GM18498 (cell line): ENCODE measurements at regions not wholly inside any gene's neighbourhood (a gene's known extent, or its start where the extent isn't known, plus 50 kb on each side); places are given as distances from the start of the nearest gene placed in this dataset.
A peak's percentile ranks its signal among the peaks of the same experiment; 100 is the strongest.
"Not testable (repeated sequence)": the region's sequence is repeated elsewhere in the genome, so short reads cannot be mapped to it uniquely, and the experiment has no call there.

Source experiments
- ATAC-seq: cut with Tn5 transposase; IDR thresholded peaks from one replicate; pipeline ENCODE4 v1.9.1; 2021; ENCODE audit warnings: mild to moderate bottlenecking, moderate library complexity; ENCODE audit not compliant: unreplicated experiment

DNA sequence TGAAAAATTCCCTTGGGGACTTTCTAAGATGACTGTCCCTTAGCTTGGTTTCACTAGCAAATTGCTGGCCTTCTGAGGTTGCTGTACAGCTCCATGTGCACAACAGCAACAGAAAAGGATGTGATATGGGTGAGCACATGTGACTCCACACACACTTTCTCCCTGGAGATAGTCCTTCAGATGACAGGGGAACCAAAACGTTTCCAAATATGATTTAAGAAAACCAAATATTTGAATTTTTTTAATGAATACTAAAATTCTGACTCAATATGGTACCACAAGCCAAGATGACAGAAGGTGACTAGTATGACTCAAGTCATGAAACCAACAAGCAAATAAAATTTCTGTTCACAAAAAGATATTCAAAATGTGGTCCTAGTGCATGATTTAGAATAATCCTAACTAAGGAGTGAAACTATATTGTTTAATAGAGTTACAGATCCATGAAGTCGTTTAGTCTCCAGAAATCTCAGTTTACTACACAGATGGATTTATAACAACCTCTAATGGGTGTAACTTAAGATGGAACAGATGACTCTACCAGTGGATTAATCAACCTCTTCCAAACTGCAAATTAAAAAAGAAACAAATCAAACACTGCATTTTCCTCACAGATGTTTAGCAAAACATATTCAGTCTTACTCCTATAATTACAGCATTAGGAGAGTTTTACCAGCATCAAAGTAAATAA is 144.8 kb upstream of the PIK3R1 start:
- peak; percentile 89 for ATAC-seq

DNA sequence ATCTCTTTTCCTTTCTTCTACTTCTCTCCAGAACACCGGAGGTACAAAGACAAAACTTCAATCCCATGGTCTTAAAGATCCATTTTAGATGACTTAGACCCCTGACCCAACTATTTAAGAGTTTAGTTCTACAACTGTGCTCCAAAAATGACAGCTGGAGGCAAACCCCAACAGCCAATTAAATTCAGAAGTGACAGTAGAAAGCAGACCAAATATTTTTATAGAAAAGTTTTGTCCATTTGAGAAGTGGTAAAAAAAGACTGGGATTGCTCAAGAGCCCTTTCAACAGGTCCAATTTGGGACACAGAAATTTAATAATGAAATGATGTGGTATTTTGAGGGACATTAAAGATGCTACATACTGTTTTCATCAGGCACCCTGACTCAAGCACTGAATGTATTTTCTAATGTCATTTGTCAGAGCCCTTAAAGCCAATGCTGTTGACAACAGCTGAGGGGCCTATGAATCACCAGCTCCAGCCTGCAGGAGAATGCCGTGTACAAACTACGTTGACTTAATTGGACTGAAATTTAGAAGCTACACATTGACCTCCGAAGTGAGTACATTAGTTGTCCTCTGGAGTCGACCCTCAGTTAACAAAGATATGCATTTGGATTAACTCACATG is 147.5 kb upstream of the PIK3R1 start:
- no peak for ATAC-seq

DNA sequence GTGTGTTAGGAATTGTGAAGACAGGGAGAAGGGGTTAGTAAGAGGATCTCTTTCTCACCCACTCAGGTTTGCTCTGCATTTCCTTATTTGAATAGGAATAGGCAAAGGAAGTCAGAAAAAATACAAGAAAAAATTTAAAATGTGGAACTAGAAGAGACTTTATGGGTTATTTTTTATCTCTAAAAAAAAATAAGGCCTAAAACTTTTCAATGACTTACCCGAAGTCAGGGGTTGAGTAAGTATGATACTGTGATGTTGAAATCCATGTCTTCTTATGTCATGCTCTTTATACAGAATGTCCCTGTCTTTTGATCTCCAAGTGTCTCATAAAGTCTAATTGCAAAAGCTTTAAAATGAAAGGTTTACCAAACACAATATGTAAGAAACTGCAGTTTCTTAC is 148.3 kb upstream of the PIK3R1 start:
- ATAC-seq = no peak

DNA sequence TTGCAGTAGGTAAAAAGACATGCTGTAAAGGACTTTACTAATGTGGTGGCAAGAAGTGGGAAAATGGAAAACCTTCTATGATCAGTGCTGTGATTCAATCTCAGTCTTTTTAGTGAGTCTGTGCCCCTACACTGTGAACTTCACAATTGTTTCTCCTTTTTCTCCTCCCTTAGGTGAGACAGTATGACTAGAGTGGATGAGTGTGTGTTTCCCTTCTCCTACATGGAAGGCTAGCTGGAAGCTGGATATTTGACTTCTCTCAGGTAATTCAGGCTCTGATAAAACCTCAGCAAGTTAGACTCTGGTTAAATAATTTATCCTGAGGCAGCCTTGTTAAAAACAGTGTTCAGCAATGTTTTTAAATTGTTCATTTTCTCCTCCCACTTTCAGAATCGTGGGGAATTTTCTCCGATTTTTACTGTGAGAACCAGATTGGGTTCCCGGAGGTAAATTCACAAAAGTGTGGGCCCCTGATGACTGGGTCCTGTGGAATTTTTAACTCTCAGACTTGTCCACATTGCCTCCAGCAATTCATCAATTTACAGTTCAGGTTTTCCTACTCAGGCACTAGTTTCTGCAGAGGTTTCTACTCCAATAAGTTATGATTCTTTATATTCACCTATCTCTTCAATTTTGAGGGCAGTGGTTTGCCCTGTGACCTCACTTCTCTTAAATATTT is 149.1 kb upstream of the PIK3R1 start:
- ATAC-seq = no peak

DNA sequence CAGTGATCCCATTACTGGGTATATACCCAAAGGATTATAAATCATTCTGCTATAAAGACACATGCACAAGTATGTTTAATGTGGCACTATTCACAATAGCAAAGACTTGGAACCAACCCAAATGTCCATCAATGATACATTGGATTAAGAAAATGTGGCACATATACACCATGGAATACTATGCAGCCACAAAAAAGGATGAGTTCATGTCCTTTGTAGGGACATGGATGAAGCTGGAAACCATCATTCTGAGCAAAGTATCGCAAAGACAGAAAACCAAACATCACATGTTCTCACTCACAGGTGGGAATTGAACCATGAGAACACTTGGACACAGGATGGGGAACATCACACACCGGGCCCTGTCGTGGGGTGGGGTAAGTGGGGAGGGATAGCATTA is 150.2 kb upstream of the PIK3R1 start:
- ATAC-seq = not testable (repeated sequence)

DNA sequence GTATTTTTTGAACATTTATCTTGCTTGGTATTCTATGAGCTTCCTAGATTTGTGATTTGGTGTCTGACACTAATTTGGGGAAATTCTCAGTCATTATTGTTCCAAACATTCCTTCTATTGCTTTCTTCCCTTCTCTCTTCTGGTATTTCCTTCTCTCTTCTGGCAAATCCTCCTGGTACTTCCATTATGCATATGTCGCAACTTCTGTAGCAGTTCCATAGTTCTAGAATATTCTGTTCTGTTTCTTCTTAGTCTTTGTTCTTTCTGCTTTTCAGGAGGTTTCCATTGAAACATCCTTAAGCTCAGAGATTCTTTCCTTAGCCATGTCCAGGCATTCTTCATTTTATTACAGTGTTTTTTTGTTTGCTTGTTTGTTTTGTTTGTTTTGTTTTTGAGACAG is 155.2 kb upstream of the PIK3R1 start:
- ATAC-seq = no peak

DNA sequence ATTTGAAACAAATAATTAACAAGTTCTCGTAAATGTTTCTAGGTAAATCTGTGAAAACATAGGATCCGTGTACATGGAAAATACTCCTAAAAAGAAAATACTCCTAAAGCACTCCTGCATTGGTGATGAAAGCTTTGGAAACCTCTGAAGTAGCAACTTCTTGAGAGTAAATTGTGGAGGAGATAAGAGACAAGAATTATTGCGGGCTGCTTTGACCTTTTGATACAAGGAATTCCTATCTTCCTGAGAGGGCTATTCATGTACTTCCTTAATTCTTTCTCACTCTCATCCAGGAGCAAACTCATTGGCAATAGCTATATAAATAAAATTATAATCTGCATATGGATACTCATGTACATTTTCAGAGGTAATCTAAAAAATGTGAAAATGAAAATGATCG is 158.4 kb upstream of the PIK3R1 start:
- ATAC-seq = no peak

DNA sequence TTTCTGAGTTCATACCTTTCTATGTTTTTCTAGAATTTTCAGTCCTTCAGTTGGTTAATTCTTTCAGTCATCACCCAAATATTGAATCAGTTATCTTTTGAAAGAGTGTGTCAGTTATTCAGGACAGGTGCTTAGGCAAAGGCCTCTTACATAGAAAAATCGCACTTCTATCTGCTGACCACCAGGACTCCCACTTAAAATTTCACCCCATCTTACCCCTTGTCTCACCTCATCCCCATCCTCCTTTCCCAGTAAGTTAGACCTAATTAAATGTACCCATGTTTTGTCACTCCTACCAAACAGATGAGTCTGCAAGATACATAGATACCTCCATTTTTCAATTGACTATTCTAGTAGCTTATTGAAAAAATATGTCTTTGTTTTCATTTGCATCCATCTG is 159.9 kb upstream of the PIK3R1 start:
- ATAC-seq = no peak

DNA sequence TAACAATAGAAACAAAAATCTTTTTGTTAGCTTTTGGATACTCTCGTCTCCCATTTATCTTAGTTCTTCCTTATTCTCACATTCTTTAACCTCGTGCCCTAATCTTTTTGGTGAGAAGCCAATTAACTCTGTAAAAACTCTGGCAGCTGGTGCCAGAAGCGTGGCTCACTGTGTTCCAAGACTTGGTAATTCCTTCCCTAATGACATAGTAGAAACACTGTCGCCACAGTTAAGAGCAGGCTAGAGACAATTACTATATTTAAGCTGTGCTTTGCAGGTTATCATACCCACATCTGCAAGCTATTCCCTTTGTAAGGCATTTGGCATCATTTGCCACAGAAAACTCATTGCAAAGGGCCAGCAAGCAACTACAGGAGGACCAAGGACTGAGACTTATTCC is 160.9 kb upstream of the PIK3R1 start:
- ATAC-seq = no peak

DNA sequence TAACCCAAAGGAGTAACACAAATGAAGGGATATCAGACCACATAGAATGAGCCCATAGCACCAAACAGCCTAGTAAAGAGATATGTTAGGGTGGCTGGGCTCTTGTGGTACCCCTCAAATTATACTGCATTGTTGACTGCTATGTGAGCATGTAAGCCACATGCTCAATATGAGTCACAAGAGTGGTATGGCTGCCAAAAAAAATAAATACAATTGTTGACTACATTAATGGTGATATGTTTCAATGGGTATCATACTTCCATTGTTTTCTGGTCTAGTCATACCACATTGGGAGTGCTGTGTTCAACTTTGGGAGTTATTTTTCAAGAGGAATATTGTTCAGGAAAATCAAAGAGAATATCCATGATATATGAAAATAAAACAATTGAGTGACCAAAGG is 162.4 kb upstream of the PIK3R1 start:
- no peak for ATAC-seq

DNA sequence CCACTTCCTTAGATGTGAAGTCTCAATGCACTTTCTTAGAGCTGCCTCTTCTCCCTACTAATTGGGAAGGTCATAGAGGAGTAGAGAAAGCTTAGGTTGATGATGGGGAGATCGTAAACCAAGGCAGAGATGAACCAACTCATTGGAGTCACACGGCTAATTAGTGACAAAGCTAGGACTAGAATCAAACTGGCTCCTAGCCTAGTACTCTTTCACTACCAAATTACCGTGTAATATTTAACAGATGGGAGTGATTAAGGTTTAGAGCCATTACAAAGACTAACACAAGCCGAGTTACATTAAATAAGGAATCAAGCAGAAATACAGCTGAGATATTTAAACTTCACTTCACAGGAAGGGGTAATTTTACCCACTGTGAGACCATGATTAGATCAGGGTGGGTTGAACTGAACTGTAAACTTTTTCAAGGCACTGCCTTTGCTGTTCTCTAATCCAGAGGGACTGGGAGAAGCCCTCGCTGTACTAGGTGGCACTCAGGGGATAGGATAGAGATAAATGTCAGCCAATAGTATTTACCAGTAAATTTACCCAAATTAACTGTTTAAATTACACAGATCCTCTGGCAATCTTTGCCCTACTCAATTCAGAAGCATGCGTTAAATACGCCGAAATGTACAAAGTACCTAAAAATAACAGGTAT is 166.4 kb upstream of the PIK3R1 start:
- no peak for ATAC-seq

DNA sequence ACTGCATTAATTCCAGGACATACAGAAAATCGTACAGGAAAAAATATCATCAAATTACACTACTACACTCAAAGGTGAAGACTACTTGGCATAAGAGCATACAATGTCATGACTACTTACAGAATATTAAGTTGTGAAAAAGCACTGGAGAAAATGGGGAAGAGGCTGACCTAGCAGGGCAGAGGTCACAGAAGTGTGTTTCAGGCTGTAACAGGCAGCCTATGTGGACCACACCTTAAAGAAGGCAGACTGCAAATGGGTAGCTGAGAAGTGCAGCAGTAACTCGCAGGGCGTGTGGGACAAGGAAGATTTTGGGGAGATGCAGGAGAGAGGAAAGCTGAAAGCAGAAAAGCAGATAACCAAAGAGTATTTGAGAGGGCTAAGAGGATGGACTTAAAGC is 167.0 kb upstream of the PIK3R1 start:
- no peak for ATAC-seq

DNA sequence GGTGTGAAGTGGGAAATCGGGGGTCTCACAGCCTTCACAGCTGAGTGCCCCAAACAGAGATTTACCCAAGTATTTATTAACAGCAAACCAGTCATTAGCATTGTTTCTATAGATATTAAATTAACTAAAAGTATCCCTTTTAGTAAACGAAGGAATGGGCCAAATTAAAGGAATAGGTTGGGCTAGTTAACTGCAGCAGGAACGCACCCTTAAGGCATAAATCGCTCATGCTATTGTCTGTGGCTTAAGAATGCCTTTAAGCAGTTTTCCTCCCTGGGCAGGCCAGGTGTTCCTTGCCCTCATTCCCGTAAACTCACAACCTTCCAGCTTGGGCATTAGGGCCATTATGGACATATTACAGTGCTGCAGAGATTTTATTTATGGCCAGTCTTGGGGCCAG is 167.5 kb upstream of the PIK3R1 start:
- not testable (repeated sequence) for ATAC-seq

DNA sequence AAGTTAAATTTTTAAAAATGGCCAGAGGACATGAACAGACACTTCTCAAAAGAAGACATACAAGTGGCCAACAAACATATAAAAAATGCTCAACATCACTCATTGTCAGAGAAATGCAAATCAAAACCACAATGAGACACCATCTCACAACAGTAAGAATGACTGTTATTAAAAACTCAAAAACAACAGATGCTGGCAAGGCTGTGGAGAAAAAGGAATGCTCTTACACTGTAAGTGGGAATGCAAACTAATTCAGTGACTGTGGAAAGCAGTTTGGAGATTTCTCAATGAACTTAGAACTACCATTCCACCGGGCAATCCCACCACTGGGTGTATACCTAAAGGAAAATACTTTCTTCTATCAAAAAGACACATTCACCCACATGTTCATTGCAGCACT is 168.5 kb upstream of the PIK3R1 start:
- ATAC-seq = no peak

DNA sequence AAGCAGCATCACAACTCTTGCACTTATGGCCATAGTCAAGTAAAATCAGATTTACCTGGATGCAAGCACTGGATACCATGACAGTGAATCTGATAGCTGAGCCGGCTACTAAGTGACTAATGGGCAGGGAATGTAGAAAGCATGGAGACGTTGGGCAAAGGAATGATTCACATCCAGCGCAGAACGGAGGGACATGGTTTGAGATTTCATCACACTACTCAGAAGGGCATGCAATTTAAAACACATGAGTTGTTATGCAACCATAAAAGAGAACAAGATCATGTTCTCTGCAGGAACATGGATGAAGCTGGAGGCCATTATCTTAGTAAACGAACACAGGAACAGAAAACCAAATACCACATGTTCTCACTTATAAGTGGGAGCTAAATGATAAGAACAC is 169.1 kb upstream of the PIK3R1 start:
- ATAC-seq = no peak

DNA sequence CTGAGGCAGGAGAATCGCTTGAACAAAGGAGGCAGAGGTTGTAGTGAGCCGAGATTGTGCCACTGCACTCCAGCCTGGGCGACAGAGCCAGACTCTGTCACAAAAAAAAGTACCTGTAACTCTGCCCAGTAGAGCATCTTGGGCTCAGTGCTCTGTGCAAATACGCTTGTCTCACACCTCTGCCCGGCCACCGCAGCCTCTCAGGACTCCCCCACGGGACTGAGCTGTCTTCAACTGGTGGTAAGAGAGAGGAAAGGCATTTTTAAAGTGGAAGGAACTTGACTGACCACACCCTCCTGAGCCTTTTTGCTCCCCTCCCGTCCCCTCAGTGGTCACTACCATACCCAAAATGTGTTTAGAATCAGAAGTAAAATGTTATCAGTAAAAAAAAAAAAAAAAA is 174.3 kb upstream of the PIK3R1 start:
- peak; percentile 94 for ATAC-seq

DNA sequence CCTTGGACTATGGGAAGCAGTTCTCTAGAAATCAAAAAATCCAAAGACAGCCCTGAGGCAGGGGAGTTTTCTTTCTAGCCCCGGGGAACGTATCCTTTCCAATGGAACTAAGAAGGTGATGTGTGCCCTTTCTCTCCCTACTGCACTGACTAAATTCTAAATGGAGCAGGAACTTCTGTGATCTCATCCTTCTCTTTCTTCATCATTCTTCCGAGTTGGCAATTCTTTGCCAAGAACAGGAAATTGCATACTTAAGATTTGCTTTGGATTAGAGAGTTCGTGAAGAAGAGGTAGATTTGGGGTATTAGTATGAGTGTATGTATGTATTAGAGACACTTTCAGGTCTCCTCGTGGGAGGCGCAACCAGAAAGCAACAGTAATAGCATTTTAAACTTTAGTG is 178.0 kb upstream of the PIK3R1 start:
- ATAC-seq = no peak

DNA sequence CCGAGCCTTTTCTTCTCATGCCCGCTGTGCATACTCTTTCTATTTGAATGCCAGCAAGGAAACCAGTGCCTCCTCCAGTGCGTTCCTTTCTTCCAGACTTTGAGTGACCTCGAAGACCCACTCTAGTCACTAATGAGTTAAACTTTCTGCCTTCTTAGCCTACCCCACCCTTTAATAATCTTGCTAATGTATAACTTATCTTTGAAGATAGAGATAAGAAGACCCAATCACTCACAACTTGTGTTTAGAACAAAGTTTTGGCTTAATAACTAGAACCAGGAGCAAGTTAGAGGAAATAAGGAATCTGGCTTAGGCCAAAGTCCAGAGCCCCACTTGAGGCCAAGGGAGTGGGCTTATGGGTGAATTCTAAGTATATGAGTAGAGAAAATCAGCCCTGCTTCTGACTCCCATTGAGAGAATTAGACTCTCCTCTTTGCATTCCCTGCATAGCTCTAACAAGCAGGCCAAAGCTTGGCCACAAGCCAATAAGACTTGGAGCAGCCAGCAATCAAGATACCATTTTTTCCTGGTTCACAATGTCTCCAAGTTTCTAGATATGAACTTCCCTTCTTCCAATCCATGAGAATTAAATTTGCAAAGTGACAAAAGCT is 181.5 kb upstream of the PIK3R1 start:
- ATAC-seq = no peak

DNA sequence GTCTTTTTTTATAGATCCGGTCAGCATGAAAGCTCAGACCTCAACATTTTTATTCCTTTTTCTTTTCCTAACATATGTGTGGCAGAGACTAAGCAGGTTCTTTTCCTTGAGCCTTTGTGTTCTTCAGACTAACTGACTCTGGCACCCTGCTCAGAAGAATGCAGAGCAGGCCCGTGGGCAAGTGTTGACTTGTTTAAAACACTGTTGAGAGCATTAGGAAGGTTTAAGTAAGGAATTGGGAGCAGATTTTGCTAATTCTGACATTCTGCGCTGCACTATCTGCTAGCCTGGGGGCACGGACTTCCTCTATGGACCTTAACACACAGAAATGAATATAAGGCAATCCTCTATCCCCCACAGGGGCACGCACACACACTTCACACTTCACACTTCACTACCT is 182.5 kb upstream of the PIK3R1 start:
- ATAC-seq = no peak

DNA sequence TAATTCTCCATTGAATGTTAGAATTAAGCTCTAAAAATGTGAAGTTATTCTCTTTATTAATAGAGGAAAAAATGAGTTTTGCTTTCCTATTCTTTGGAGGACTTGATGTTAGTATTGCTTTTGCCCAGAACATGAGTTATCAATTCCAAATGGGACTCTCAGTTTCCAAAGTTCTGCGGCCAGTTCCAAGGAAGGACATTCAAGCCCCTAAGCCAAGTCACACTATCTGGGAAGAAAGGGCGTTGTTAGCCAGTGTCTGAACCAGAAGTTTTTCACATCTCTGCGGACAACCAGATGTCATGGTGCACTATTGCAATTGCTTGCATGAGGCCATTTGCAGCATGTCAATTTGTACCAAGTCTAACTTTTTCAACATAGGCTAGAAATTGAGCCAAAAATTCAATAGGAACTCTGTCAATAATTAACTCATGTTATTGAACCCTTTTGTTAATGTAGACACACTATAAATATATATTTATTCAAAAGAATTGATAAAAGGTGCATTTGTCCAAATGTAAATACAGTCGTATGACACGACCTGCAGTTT is 183.3 kb upstream of the PIK3R1 start:
- ATAC-seq = no peak

DNA sequence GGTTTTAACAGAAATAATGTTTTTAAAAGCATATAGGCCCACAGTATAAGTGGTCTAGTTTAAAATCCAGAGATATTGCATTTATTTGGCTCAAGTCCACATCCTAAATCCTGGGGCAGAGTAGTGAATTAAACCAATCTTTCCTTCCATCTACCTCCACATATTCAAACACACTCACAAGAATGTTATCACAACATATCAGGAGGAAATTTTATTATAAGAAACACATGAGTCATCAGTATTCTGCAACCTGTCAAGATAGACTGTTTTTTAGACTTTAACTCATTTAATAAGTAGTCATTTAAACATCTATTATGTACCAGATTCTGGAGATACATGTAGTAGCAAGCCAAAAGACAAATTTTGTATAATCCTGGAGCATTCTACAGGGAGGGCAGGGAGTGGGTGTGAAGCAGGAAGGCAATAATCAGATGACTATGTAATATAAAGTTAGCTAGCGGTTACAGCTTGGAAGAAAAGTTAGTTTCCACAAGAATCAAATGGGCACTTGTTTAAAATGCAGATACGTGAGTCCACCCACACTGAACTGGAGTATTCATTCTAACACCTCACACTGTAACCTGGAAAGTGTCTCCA is 187.3 kb upstream of the PIK3R1 start:
- ATAC-seq = no peak
